BE2C (cell line): ENCODE measurements at regions not wholly inside any gene's neighbourhood (a gene's known extent, or its start where the extent isn't known, plus 50 kb on each side); places are given as distances from the start of the nearest gene placed in this dataset.

ENCODE experiments used
- DNase-seq: peaks from one replicate; pipeline ENCODE4 v3.0.0-alpha.2; 2020
- H3K27me3 ChIP-seq: fragments of 250-450 bp; sonication (Bioruptor Pico); 2 replicates; pipeline ENCODE4 v1.5.1; 2020; ENCODE audit warnings: mild to moderate bottlenecking
- H3K36me3 ChIP-seq: fragments of 250-450 bp; sonication (Bioruptor Pico); 2 replicates; pipeline ENCODE4 v1.5.1; 2020; ENCODE audit warnings: mild to moderate bottlenecking
- H3K4me1 ChIP-seq: fragments of 250-450 bp; sonication (Bioruptor Pico); 2 replicates; pipeline ENCODE4 v1.5.1; 2020
- H3K4me3 ChIP-seq: 2 replicates; pipeline ENCODE4 v1.5.1; 2011; ENCODE audit warnings: low read depth, low read length
- H3K9me3 ChIP-seq: fragments of 250-450 bp; sonication (Bioruptor Pico); 2 replicates; pipeline ENCODE4 v1.5.1; 2020
- CTCF ChIP-seq: IDR thresholded peaks from 2 replicates; pipeline ENCODE4 v1.5.1; 2012; ENCODE audit warnings: mild to moderate bottlenecking, low read depth, low read length

DNA sequence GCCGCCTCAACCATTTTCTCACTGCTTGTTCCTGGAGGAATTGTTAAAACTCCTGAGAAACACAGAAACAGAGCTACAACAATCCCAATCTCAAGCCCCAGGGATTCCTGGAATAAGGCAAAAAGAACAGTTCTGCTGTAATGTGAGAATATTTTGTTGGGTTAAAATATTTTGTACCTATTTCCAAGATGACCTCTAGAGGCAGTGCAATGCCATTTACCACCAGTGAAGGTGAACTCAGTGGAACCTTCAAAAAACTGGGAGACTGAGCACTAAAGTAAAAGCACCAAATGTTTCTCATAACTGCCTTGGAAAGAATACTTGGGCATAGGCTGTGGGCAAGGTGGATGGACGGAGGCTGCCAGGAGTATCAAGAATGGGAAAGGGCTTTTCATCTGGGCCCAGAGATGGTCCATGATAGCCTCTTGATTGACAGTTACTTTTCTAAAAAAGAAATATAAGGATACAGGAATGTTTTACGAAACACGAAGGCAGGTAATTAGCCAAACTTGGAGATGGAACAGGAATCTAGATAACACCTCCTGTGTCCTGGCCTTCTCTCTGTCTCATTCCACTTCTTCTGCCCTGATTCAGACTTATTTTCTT lies 334.0 kb upstream of the FLRT2 start:
- DNase-seq, result no peak
- Histone ChIP-seq H3K27me3 (no peaks in the 10 kb centered on the region), H3K36me3 (no peaks in the 10 kb centered on the region), H3K4me3 (no peak overlapping the region), H3K9me3 (no peaks in the 10 kb centered on the region), H3K4me1 (no peaks in the 10 kb centered on the region)
- TF ChIP-seq CTCF, result peak; percentile 41

DNA sequence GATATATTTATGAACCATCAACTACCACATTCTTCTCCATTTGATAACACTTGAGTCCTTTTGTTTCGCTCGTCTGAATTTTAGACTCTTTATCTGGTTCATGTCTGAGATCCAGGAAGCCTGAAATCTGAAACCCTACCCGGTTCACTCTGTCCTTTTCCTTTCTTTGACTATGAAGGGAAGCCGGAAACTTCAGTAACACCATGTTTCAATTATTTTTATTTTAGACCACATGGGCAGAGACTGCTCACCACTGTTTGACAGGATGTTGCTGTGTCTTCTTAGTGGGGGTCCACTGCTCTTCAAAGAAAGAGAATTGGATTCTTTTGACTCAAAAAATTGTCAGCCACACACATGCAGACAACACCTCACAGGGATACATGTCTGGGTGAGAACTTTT lies 331.9 kb upstream of the FLRT2 start:
- Histone ChIP-seq H3K4me3 (no peak overlapping the region), H3K36me3 (no peaks in the 10 kb centered on the region), H3K9me3 (no peaks in the 10 kb centered on the region), H3K4me1 (no peaks in the 10 kb centered on the region), H3K27me3 (no peaks in the 10 kb centered on the region)
- no peak for DNase-seq
- TF ChIP-seq CTCF, result no peak

GRCh38 chr14:85205875-85206274 lies 324.1 kb upstream of the FLRT2 start:
- no peaks in the 10 kb centered on the region for H3K9me3 ChIP-seq
- H3K36me3 ChIP-seq, result no peaks in the 10 kb centered on the region
- H3K27me3 ChIP-seq, result no peaks in the 10 kb centered on the region
- no peak for TF ChIP-seq CTCF
- no peaks in the 10 kb centered on the region for H3K4me1 ChIP-seq
- no peak for DNase-seq
- no peak overlapping the region for H3K4me3 ChIP-seq

DNA sequence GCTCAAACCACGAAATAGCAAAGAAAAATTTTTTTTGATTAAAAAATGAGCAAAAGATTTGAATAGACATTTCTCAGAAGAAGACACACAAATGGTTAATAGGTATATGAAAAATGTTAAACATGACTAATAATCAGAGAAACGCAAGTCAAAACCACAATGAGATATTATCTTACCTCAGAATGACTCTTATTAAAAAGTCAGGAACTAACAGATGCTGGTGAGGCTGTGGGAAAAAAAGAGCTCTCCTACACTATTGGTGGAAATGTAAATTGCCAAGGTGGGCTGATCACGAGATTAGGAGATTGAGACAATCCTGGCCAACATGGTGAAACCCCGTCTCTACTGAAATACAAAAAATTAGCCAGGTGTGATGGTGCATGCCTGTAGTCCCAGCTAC lies 315.5 kb upstream of the FLRT2 start:
- TF ChIP-seq CTCF, result no peak
- DNase-seq, result no peak
- H3K4me3 ChIP-seq, result no peak overlapping the region

DNA sequence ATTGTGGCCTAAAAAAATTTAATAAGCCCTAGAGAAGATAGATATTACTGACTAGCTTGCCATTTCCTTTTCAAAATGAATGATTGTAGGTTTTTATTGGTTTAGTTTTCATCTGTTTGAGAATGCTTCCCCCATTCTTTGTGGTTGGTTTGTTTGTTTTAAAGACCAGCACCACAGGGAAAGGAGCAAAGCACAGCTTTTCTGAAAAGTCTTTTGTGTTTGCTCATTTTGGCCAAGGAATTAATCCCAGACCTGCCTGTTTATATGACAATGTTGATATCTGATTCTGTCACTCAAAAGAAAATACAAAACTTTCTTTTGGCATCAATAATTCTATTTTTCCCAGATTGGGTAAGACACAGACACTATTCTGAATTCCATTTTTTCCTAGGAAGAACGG lies 312.5 kb upstream of the FLRT2 start:
- Histone ChIP-seq H3K27me3 (no peaks in the 10 kb centered on the region), H3K9me3 (no peaks in the 10 kb centered on the region), H3K36me3 (no peaks in the 10 kb centered on the region), H3K4me1 (no peaks in the 10 kb centered on the region), H3K4me3 (no peak overlapping the region)
- no peak for TF ChIP-seq CTCF
- DNase-seq, result no peak

More for the DNA sequence above, 315.5 kb upstream of the FLRT2 start:
- Histone ChIP-seq H3K4me1 (no peaks in the 10 kb centered on the region), H3K9me3 (no peaks in the 10 kb centered on the region), H3K27me3 (no peaks in the 10 kb centered on the region), H3K36me3 (no peaks in the 10 kb centered on the region)

- H3K36me3 ChIP-seq, result no peaks in the 10 kb centered on the region
- H3K4me1 ChIP-seq, result no peaks in the 10 kb centered on the region
- no peaks in the 10 kb centered on the region for H3K9me3 ChIP-seq
- DNase-seq, result no peak
- H3K27me3 ChIP-seq, result no peaks in the 10 kb centered on the region
- no peak overlapping the region for H3K4me3 ChIP-seq
- no peak for TF ChIP-seq CTCF
Measured at GRCh38 chr14:85218982-85219381, 311.0 kb upstream of the FLRT2 start.
